GM21381 (cell line): ENCODE measurements at regions not wholly inside any gene's neighbourhood (a gene's known extent, or its start where the extent isn't known, plus 50 kb on each side); places are given as distances from the start of the nearest gene placed in this dataset.

ENCODE experiments used
- ATAC-seq: cut with Tn5 transposase; IDR thresholded peaks from one replicate; pipeline ENCODE4 v1.9.1; 2021; ENCODE audit warnings: mild to moderate bottlenecking, moderate library complexity; ENCODE audit not compliant: unreplicated experiment

DNA sequence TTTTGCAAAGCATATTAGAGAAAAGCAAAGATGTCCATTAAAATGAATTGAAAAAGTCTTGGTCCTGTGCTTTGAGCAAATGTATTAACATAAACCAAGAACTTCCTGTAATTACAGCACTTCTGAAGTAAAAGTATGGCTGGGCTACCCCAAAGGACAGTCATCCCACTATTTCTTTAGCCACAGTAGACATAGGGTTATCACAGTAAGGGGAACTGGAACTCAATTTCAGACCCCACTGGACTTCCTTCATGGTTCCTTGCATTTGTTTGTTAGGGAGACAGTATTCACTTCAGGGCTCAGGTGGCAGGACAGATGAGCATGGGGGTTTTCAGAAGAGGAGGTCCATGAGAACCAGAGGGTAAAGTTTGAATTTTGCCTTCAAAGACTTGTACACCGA is 203.1 kb upstream of the PDE1C start:
- no peak for ATAC-seq

DNA sequence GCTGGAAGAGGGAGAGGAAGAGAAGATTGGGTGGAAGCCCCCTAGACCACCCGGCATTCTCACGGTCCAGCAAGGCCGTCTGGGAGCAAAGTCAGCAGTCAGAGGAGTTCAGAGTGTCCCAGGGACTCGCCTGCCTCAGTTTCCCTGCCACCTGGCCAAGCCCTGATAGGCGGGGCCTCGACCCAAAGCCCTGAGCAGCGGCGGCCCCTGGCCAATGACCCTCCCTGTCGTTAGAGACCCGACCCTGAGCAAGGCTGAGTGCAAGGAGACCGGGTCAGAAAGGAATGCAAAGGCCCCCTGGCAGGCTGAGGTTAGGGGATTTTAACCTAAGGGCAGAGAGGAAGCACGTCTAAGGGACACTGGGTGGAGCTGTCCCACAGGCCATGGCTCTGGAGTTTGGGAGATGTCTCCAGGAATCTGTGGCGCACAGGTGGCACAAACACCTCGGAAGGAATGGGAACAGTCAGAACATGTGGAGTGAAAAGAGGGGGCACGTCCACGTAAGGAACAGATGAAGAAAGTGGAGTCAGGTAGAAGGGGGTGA is 196.8 kb upstream of the PDE1C start:
- no peak for ATAC-seq

DNA sequence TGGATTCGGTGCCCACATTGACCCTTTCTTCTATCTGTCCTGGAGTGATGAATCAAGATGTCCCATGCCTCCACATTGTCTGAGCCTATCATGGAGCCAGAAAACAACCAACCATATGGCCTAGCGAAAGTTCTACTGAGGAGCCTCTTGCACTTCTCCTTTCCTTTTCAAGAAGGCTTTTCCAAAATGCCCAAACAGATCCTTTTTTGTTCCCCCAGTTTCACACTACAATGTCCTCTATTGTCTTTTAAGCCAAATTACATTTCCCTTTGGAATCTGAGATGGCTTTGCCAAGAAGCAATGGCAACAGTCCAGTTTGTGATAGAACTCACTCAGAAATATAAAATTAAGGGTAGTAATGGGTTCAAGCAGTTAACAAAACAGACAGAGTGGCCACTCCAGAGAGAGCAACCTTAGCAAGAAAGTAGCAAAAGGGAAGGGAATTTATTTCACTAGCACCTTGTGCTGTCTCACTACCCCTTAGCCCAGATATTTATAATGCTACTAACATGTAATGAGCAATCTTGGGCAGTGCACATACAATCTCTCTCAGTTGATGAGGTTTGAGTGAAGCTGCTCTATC is 194.6 kb upstream of the PDE1C start:
- no peak for ATAC-seq

DNA sequence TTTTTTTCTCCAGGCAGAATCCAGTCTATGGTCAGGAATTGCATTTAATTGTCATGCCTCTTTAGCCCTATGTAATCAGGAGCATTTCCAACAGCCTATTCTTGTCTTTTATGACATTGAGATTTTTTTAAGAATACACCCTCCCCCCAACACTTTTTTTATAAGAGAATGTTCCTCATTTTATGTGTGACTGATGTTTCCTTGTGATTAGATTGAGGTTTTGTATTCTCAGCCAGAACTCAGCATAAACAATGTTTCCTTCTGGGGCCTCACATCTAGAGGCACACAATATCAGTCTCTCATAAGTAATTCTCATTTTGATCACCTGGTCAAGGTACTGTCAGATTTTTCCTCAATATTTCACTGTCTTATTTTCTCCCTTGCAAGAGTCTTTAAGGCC is 193.4 kb upstream of the PDE1C start:
- no peak for ATAC-seq

DNA sequence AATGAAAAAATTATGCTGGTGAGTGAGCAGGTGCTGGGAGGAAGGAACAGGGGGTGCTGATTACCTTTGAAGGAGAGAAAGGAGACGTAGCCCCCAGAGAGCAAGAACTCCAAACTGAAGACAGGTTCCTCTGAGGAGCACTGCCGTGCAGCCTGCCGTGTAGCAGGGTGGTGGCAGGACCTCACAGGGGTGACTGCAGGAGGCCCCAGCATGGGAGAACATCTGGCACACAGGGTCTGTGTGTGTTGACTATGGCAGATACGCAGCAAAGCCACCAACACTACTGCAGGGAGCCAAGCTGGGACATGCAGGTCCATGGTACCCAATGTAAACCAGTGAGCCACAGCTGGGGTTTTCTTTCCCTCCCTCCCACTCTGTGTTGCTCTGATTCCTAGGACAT is 192.1 kb upstream of the PDE1C start:
- no peak for ATAC-seq

DNA sequence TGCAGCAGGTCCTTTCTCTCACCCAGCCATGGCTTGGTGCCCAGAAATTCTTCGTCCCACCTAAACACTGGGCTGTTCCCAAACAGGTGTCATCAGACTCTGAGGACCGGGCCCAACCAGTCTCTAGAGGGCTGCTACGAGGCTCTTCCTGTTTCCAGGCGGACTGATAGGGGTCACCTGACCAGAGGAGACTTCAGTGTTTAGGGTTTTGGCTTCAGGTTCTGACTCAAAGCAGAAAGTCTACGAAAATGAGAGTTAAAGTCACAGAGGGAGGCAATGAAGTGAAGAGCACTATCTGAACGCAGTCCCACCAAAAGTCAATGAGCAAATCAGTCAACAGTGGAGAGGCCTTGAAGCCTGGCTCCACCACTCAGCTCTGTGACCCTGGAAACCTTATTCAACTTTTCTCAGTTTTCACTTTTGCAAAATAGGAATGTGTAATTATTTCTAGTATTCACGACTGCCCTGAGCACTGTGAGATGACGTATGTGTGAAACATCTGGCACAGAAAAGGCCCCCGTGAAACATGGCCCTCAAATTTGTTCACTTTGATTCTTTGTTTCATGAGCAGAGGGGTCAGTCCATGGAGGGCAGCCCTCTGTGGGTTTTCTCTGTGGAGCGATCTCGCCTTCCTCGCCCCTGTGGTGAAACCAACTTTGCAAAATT is 189.9 kb upstream of the PDE1C start:
- ATAC-seq, result peak; percentile 90

DNA sequence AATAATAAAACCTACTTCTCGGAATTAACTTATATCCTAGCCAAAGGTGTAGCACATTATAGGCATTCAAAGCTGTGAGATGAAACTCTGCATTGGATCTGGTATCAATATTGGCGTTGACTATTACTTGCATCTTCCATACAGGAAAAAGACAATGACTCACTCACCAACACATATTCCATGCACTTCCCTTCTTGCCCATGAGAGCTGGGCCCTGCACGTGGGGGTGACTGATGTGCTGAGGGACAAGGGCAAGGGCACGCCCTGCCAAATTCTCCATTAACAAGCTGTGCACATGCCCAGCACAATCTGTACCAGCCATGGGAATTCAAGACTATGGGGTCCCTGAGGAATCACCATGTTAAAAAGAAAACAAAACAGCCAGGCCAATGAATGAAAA is 188.1 kb upstream of the PDE1C start:
- ATAC-seq, result no peak

DNA sequence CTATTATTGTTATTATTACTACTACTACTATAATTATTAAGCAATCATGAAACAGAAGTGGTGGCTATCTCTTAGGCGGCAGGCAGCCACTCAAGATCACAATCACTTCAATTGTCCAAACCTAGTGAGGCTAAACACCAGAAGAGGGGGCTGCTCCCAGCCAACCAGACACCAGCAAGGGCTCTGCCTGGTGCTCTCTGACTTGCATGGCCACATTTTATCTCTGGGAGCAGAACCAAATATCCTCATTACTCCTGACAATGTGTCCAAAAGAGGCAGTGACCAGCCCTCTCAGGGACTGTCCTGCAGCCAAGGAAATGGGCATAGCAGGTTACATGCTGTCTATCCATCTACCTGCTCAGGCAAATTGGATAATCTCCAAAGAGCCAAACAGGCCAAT is 187.4 kb upstream of the PDE1C start:
- ATAC-seq, result no peak

DNA sequence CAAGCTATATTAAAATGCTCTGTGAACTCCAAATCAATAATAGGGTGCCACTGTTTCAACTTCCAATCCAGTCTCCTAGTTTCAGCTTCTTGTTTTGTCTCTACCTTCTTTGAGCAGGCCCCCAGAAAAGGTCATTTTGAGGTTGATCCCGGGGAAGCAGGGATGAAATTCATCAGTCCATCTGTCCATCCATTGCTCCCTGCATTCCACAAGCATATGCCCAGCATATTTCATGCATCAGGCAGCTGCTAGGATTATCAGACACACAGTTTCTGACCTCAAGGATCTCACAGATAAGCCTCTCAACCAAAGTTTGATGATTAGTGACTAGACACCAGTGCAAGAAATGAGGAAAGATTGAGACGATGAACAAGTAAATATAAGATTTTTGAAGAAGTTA is 186.6 kb upstream of the PDE1C start:
- no peak for ATAC-seq

DNA sequence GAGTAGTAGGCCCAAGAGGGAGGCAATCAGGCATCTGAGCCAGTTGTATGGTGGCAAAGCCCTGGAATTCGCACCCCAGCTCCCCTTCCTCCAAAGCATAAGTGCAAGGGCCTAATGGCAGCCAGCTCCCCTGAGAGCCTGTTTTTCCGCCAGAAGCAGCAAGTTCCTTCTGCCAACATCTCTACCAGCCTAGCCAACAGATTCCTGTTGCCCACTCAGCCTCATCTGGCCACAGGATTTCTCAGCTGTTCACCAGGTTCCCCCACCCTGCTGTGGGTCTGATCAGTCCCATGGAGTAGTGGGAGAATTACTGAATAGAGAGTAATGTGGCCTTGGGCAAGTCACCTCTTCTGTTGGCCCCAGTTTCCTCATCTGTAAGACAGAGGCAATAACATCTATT is 186.2 kb upstream of the PDE1C start:
- no peak for ATAC-seq

DNA sequence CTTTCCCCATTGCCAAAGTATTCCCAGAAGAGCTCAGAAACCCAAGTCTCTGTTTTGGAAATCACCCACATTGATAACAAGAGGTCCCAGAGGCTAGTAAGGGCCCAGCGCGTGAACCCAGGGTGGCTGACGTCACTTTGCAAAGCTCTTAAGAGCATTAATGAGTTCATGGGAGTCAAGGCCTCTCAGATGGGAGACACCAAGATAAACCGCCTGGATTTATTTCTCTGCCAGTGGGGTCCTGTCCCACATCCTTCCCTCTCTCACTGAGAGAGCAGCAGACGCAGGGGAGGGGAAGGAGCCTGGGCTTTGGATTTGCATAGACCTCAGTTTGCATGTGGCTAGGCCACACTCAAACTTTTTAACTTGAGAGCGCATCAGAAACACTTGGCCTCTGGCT is 184.8 kb upstream of the PDE1C start:
- ATAC-seq, result no peak

DNA sequence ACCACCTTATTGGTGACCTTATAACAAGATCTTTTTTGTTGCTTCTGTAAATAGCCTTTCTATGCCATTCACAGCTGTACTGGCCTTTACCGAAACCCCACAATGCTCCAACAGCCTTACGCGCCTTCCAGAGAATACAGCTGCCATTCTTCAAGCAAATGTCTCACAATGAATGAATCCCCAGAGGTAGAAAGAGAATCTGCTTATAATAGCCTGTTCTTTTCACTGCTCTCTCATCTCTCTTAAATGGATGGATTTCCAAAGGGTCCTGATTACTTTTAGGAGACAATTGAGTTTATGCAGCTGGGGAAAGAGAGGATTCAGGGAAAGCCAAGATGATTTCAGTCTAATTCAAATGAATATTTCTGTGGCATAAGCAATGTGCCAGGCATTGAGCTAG is 183.1 kb upstream of the PDE1C start:
- no peak for ATAC-seq

DNA sequence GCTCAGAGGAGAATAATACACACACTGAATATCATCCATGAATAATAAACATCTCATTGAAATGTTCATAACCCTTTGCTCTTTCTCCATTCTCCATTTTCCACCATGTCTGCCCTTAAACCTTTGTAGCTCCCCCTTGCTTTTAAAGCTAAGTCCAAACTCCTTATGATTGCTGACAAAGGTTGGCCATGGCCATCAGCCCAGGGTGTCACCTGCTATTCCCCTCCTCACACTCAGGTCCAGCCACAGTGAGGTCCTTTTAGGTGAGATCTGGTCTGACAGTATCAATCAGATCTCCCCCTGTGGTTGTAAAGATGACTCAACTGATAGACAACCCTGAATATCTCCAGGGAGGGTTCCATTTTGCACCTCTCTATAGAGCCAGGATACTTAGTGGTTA is 181.5 kb upstream of the PDE1C start:
- ATAC-seq, result no peak

DNA sequence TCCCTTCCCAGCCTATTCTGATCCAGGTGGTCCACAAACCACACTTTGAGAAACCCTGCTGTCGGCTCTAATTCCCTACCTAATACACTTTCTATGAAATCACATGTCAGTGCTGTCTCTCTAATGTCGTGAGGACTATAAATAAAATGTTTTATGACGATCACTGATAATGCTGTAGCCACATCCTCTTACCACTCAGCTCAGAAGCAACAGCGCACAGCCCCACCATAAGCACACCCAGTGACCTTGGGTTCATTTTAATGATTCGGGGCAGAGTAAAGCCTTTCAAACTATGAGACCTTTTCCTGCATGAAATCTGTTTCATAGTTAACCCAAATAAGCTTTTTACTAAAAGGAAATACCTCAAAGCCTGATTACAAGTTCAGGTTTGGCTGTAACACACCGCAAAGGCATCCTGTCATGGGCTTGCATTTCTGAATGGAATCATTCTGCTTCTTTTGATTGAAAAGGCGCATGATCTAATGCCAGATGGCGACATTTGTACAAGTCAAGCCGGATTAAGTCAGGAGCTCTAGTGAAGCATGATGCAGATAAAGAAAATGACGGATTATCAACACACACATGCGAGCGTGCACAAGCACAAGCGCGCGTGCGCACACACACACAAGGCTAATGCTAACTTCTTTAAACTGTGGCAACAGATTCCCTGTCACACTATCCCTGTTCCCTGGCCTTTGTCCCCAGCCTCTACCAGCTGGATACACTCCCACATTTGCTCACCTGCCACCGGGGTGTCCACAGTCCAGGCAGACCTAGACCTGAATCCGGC is 180.5 kb upstream of the PDE1C start:
- no peak for ATAC-seq

DNA sequence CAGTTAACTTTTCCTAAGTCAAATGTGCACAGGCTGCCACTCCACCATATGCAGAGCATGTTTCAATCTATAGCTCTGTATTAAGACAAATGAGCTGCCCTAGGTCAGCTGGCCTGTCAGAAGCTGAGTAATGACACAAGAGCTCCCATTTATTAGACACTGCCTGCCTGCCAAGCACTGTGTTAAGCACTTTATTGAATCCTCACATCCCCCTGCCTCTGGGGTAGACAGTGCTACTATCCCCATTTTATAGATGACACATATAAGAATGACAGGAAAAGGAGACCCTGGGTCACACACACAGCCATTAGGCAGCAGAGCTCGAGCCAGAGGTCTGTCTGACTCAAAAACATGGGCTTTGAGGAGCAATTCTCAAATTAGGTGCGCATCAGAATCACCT is 179.8 kb upstream of the PDE1C start:
- ATAC-seq, result no peak

DNA sequence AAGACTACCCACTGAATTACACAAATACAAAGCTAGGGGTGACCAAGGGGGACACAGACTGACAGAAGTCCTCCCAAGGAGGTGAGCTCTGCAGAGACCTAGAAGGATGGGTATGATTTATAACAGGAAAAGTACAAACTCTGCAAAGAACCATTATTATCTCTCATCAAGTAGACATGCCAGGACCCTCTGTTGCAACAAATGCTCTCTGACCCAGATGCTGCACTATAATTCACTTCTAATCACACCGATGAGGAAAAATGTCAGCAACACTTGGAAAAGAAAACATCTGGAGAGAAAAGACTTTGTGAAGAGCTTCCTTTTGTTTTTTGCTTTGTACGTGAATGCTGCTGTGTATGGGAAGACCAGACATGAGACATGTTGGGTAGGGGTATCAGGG is 178.3 kb upstream of the PDE1C start:
- no peak for ATAC-seq

DNA sequence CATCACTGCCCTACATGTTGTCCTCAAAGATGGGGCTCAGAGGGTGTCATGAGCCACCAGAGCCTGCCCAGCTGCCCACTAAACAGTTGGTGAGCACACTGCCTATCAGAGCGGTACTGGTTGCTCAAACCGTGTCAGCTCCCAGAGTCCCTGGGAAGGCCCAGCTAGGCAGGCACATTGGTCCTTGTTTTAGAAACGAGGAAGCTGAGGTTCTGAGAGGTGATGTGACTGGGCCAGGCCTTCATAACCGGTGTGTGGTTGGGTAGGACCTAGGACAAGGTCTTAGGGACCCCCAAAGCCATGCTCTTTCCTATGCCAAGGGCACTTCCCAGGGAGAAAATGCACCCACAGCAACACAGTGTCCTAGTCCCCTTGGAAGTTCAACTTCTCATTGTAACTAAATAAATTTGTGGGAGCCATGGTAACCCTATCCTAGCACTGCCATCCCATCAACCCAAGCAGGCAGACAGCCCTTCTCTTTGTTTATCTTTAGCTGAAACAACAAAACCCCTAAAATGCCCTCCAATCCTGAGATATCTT is 174.7 kb upstream of the PDE1C start:
- ATAC-seq, result no peak

DNA sequence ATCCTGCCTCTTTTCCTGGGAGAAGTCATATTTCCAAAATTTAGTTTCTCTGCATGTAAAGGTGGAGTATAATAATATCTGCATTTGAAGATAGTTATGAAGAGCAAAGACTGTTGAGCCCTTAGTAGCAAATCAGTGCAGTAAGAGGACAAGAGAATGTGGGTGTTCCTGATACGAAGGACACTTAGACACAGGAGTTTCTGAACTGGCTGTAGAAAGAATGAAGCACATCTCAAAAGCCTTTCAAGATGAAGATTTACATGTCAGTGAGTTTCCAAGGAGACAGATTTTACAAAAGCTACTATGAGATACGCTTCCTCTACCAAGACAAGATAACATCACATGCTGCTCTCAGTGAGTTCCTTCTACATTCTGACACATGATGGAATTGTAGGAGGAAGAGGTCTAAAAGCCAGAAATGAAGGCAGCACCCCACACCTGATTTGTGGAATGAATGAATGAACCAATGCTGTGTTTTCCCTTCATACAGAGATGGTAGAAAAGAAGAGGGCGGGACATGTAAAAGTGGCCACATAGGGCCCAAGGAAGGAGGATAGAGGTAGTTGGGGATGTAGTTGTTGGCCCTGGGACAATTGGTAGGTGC is 173.6 kb upstream of the PDE1C start:
- ATAC-seq, result no peak

DNA sequence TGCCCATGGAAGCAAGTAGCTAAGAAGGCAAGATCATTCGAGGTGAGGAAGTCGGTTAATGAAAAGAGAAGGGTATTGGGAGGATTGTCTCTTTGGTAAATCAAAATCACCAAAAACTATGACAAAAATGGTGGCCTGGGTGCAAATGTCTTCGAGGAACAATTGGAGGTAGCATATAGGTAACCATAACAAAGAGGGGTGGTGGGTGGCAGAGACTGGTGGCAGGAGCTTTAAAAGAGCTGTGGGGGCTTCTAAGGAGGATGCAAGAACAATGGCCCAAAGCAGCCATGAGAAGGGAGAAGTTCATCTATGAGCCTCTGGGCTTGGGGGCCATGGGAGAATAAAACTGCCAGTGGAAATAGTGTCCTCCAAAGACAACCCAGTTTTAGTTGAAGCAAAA is 172.2 kb upstream of the PDE1C start:
- ATAC-seq, result no peak

DNA sequence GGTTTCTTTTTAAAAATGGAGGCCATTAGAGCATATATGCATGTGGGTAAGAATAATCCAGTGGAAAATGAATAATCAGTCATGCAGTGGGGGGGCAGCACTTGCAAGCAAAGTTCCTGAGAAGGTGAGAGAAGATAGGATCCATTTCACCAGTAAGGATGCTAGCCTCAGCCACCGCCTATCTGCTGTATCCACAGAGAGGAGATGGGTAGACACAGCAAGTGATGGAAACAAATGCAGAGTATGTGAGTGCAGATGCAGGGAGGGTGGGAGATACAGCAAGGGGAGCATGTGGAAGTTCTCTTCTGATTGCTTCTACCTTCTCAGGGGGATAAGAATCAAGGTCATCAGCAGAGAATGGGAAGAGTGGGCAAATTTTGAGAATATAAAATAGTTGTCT is 171.4 kb upstream of the PDE1C start:
- ATAC-seq, result no peak

DNA sequence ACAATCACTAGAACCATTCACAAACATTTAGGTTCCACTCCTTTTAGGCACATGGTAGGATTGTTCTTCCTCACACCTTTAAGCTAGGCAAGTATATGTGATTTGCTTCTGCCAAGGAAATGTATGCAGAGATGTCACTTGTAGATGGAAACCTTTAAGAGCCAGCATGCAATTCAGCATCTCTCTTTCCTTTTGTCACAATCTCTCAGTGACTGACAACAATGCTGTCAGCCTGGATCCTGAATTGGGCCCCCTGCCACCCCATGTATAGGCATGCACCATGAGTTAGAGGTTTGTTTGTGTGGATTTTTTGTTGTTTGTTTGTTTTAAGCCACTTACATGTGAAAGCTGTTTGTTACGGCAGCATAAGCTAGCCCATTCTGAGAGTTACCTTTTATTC is 169.6 kb upstream of the PDE1C start:
- no peak for ATAC-seq
